Esophagus squamous epithelium (tissue), 4 donors: ENCODE measurements at regions not wholly inside any gene's neighbourhood (a gene's known extent, or its start where the extent isn't known, plus 50 kb on each side); places are given as distances from the start of the nearest gene placed in this dataset.

Source experiments
- POLR2A ChIP-seq, 4 donors: fragments of 450-650 bp; IDR thresholded peaks; one replicate each; pipeline ENCODE4 v1.6.1; 2017; ENCODE audit warnings: antibody characterized with exemption in 4 of 4, mild to moderate bottlenecking in 4 of 4, moderate library complexity in 3 of 4
- TF ChIP-seq, protein P1 (sequence below), 6 experiments: fragments of 450-650 bp in 4 of 6; fragments of 200-600 bp in 2 of 6; sonication (generic) in 2 of 6; IDR thresholded peaks; one replicate each; pipeline ENCODE4 v1.5.1; 2016 to 2019; ENCODE audit warnings: antibody characterized with exemption in 6 of 6, mild to moderate bottlenecking in 4 of 6, moderate library complexity in 4 of 6

DNA sequence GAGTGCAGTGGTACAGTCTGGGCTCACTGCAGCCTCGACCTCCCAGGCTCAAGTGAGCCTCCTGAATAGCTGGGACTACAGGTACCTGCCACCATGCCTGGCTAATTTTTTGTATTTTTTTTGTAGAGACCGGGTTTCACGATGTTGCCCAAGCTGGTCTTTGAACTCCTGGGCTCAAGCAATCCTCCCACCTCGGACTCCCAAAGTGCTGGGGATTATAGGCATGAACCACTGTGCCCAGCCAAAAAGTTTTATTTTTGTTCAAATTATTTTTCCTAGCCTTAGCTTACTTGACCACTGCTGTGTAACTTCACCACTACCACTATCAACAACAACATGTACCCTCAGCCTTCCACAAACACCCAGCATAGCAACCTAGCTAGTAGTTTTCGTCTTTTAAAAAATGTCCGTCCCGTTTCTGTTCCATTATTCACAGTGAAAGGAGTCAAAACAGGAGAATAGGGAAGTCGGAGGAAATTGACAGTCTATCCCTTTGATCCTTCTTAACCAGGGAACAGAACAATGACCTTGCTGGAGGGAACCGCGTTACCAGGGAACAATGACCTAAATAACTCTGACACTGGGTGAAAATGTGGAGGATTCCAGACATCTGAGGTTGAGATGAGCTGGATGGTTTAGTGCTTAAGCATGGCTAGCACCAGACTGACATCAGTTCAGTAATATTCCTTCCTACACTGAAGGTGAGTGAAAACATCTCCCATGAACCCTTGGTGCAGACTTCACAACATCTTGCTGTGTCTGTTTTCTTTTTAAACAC is 69.2 kb upstream of the ARL4C start:
- TF ChIP-seq, protein P1, sequence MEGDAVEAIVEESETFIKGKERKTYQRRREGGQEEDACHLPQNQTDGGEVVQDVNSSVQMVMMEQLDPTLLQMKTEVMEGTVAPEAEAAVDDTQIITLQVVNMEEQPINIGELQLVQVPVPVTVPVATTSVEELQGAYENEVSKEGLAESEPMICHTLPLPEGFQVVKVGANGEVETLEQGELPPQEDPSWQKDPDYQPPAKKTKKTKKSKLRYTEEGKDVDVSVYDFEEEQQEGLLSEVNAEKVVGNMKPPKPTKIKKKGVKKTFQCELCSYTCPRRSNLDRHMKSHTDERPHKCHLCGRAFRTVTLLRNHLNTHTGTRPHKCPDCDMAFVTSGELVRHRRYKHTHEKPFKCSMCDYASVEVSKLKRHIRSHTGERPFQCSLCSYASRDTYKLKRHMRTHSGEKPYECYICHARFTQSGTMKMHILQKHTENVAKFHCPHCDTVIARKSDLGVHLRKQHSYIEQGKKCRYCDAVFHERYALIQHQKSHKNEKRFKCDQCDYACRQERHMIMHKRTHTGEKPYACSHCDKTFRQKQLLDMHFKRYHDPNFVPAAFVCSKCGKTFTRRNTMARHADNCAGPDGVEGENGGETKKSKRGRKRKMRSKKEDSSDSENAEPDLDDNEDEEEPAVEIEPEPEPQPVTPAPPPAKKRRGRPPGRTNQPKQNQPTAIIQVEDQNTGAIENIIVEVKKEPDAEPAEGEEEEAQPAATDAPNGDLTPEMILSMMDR (IDR thresholded peaks at IDR 0.05): no peak
- no peak for TF ChIP-seq POLR2A (IDR thresholded peaks at IDR 0.05)
